ENCODE measurements at regions not wholly inside any gene's neighbourhood (a gene's known extent, or its start where the extent isn't known, plus 50 kb on each side); places are given as distances from the start of the nearest gene placed in this dataset.

DNA sequence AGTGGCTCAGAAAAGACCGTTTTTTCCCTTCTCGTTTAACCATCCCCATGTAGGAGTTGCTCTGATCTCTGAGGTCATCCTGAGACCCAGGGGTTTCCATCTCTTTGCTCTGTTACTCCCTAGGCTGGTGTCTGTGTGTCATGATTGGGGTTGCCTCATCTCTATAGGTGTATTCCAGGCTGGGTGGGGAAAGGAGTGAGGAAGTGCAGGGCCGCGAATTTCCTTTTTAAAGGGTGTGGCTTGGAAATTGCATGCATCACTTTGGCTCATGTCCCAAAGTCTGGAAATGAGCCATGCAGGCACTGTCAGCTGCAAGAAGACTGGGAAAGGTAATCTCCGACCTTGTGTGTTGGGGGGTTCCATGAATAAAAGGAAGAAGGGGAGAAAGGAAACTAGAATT, 201.9 kb downstream of the AACS start:
- POLR2A ChIA-PET: no interaction called here
- Histone ChIP-seq H3K36me3 (ENCODE audit: control insufficient read depth in 2 of 2, extremely low read depth in 1 of 2, insufficient read depth in 2 of 2, low read length in 2 of 2) (no peaks in the 10 kb centered on the region), H3K4me1 (ENCODE audit: control insufficient read depth, extremely low read depth, insufficient read depth, low read length) (no peaks in the 10 kb centered on the region), H4K20me1 (replicated peaks; ENCODE audit: control insufficient read depth, extremely low read depth, insufficient read depth, low read length) (no peaks in the 10 kb centered on the region), H3K79me2 (ENCODE audit: control insufficient read depth, insufficient read depth, low read length) (no peaks in the 10 kb centered on the region), H3K9ac (replicated peaks; ENCODE audit: extremely low read depth, insufficient read depth, low read length) (no peak overlapping the region), H2AFZ (ENCODE audit: low read depth, low read length) (no peak overlapping the region), H3K9me1 (replicated peaks; ENCODE audit: control insufficient read depth, extremely low read depth, insufficient read depth, low read length) (no peaks in the 10 kb centered on the region), H3K9me3 (replicated peaks; ENCODE audit: control insufficient read depth, insufficient read depth, low read length) (no peaks in the 10 kb centered on the region), H3K27me3 (ENCODE audit: control insufficient read depth in 2 of 2, insufficient read depth in 2 of 2, low read length in 2 of 2) (no peaks in the 10 kb centered on the region), H3K4me3 (replicated peaks in 1 of 3; ENCODE audit: insufficient read depth in 1 of 3, low read depth in 1 of 3, low read length in 3 of 3) (no peak overlapping the region), H3K27ac (ENCODE audit: insufficient read depth, low read depth, low read length) (no peak overlapping the region), H3K4me2 (ENCODE audit: insufficient read depth, low read length) (no peak overlapping the region)
- CTCF ChIA-PET: no interaction called here
- TF ChIP-seq, protein P1, sequence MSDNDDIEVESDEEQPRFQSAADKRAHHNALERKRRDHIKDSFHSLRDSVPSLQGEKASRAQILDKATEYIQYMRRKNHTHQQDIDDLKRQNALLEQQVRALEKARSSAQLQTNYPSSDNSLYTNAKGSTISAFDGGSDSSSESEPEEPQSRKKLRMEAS (IDR thresholded peaks at IDR 0.05; ENCODE audit: insufficient read depth, insufficient read length): no peak
- TF ChIP-seq GATA2 (IDR thresholded peaks at IDR 0.05; ENCODE audit: insufficient read depth, insufficient read length, low read depth, low read length) (no peak), POLR2AphosphoS5 (IDR thresholded peaks at IDR 0.05; ENCODE audit: insufficient read depth, low read depth, low read length) (no peak), FOS (IDR thresholded peaks at IDR 0.05; ENCODE audit: borderline replicate concordance, insufficient read depth, low read length) (no peak), MYC (IDR thresholded peaks at IDR 0.05; ENCODE audit: low read depth, low read length) (no peak), POLR2A (IDR thresholded peaks at IDR 0.05; ENCODE audit: low read depth, low read length) (no peak), JUN (IDR thresholded peaks at IDR 0.05; ENCODE audit: borderline replicate concordance, insufficient read depth, insufficient read length, low read depth) (no peak), EZH2 (IDR thresholded peaks at IDR 0.05; ENCODE audit: borderline replicate concordance, low read depth, low read length, severe bottlenecking) (no peak)
- TF ChIP-seq, protein P2, sequence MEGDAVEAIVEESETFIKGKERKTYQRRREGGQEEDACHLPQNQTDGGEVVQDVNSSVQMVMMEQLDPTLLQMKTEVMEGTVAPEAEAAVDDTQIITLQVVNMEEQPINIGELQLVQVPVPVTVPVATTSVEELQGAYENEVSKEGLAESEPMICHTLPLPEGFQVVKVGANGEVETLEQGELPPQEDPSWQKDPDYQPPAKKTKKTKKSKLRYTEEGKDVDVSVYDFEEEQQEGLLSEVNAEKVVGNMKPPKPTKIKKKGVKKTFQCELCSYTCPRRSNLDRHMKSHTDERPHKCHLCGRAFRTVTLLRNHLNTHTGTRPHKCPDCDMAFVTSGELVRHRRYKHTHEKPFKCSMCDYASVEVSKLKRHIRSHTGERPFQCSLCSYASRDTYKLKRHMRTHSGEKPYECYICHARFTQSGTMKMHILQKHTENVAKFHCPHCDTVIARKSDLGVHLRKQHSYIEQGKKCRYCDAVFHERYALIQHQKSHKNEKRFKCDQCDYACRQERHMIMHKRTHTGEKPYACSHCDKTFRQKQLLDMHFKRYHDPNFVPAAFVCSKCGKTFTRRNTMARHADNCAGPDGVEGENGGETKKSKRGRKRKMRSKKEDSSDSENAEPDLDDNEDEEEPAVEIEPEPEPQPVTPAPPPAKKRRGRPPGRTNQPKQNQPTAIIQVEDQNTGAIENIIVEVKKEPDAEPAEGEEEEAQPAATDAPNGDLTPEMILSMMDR (IDR thresholded peaks at IDR 0.05; ENCODE audit: extremely low read depth in 1 of 2, insufficient read depth in 1 of 2, low read depth in 1 of 2, low read length in 2 of 2): no peak
- no peak for DNase-seq (ENCODE audit: low read depth, low spot score)
- no TSS peak for BruUV-seq (replicated peaks)
- dilution Hi-C loops (cut with MboI; ENCODE audit: extremely low pct_ligation_motif_present, low sequenced_read_pairs): no loop called here
- intact Hi-C loops (cut with micrococcal nuclease): no loop called here
- no peak for FAIRE-seq

All from endothelial cell of umbilical vein (primary cell).